Upper lobe of left lung (tissue), 4 donors: ENCODE measurements at regions not wholly inside any gene's neighbourhood (a gene's known extent, or its start where the extent isn't known, plus 50 kb on each side); places are given as distances from the start of the nearest gene placed in this dataset.

Source experiments
- EP300 ChIP-seq, 4 donors: sonication (generic); formaldehyde crosslinking; IDR thresholded peaks; one replicate each; pipeline ENCODE4 v1.5.1; 2017; ENCODE audit warnings: antibody characterized with exemption in 4 of 4, control low read depth in 2 of 4
- POLR2A ChIP-seq, 4 donors: fragments of 450-650 bp; IDR thresholded peaks; one replicate each; pipeline ENCODE4 v1.5.1; 2016 to 2017; ENCODE audit warnings: antibody characterized with exemption in 4 of 4, mild to moderate bottlenecking in 2 of 4
- POLR2AphosphoS5 ChIP-seq, 2 donors: sonication (generic); formaldehyde crosslinking; IDR thresholded peaks; one replicate each; pipeline ENCODE4 v1.5.1; 2017; ENCODE audit warnings: antibody characterized with exemption in 2 of 2
- TF ChIP-seq, protein P1 (sequence below), 6 experiments: fragments of 450-650 bp in 4 of 6; fragments of 200-600 bp in 2 of 6; sonication (generic) in 2 of 6; IDR thresholded peaks; one replicate each; pipeline ENCODE4 v1.5.1; 2016 to 2019; ENCODE audit warnings: antibody characterized with exemption in 6 of 6

DNA sequence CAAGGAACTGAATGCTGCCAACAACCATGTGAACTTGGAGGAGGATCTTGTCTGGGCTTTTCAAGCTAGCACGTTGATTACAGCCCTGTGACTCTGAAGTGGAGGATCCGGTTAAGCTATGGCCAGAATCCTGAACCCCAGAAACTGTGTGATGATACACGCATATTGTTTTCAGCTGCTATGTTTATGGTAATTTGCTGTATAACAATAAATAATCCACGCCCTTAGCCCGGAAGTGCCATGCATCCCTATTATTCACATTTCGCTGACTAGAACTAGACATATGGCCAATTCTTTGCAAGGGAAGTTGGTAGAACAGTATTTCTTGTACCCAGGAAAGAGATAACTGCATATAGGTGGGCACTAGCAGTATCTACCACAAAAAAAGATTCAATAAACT is 510.8 kb upstream of the BTBD3 start:
- TF ChIP-seq, protein P1, sequence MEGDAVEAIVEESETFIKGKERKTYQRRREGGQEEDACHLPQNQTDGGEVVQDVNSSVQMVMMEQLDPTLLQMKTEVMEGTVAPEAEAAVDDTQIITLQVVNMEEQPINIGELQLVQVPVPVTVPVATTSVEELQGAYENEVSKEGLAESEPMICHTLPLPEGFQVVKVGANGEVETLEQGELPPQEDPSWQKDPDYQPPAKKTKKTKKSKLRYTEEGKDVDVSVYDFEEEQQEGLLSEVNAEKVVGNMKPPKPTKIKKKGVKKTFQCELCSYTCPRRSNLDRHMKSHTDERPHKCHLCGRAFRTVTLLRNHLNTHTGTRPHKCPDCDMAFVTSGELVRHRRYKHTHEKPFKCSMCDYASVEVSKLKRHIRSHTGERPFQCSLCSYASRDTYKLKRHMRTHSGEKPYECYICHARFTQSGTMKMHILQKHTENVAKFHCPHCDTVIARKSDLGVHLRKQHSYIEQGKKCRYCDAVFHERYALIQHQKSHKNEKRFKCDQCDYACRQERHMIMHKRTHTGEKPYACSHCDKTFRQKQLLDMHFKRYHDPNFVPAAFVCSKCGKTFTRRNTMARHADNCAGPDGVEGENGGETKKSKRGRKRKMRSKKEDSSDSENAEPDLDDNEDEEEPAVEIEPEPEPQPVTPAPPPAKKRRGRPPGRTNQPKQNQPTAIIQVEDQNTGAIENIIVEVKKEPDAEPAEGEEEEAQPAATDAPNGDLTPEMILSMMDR (IDR thresholded peaks at IDR 0.05) = no peak
- TF ChIP-seq POLR2A (IDR thresholded peaks at IDR 0.05) = no peak
- TF ChIP-seq POLR2AphosphoS5 (IDR thresholded peaks at IDR 0.05) = no peak
- no peak for TF ChIP-seq EP300 (IDR thresholded peaks at IDR 0.05)
